ENCODE measurements at regions not wholly inside any gene's neighbourhood (a gene's known extent, or its start where the extent isn't known, plus 50 kb on each side); places are given as distances from the start of the nearest gene placed in this dataset.

GRCh38 chr20:52483382-52483781 is 291.8 kb upstream of the ZFP64 start:
- ATAC-seq (replicated peaks) (no peak), DNase-seq (no peak)
- Mint-ChIP-seq H3K27me3 (peaks cover 0 to 4% of the 10 kb centered on the region in 2 donors), H3K27ac (no peak overlapping the region), H3K4me1 (no peaks in the 10 kb centered on the region), H3K9me3 (peaks cover 2 to 4% of the 10 kb centered on the region in 2 donors), H3K4me3 (no peak overlapping the region), H3K36me3 (no peaks in the 10 kb centered on the region)

DNA sequence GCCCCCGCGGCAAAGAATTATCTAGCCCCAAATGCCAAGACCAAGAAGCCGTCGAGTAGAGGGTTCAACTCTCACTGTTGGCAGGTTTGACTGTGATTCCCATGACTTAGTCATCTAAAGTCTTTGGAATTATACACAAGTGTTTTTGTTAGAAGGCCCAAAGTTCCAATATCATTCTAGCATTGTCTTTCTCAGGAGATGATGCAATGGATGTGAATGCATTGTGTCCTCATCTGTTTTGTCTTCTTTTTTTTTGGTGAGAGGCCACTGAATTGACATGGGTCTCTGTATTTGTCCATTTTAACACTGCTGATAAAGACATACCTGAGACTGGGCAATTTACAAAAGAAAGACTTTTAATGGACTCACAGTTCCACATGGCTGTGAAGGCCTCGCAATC is 290.5 kb upstream of the ZFP64 start:
- no peak for DNase-seq
- H3K36me3 Mint-ChIP-seq, result no peaks in the 10 kb centered on the region

GRCh38 chr20:52481443-52481842 is 289.9 kb upstream of the ZFP64 start:
- H3K27ac Mint-ChIP-seq, result no peak overlapping the region
- DNase-seq, result no peak
- no peak for ATAC-seq (replicated peaks)
- no peak overlapping the region for H3K4me3 Mint-ChIP-seq
- peaks cover 2 to 4% of the 10 kb centered on the region in 2 donors for H3K9me3 Mint-ChIP-seq
- peaks cover 0 to 4% of the 10 kb centered on the region in 2 donors for H3K27me3 Mint-ChIP-seq
- no peaks in the 10 kb centered on the region for H3K36me3 Mint-ChIP-seq
- H3K4me1 Mint-ChIP-seq, result no peaks in the 10 kb centered on the region

More for the DNA sequence above, 290.5 kb upstream of the ZFP64 start:
- Mint-ChIP-seq H3K27ac (no peak overlapping the region), H3K4me3 (no peak overlapping the region), H3K27me3 (peaks cover 0 to 4% of the 10 kb centered on the region in 2 donors), H3K4me1 (no peaks in the 10 kb centered on the region), H3K9me3 (peaks cover 2 to 4% of the 10 kb centered on the region in 2 donors)
- ATAC-seq (replicated peaks), result no peak

GRCh38 chr20:52476074-52476750 is 284.6 kb upstream of the ZFP64 start:
- Mint-ChIP-seq H3K9me3 (peaks cover 2 to 4% of the 10 kb centered on the region in 2 donors), H3K4me3 (no peak overlapping the region), H3K36me3 (no peaks in the 10 kb centered on the region), H3K27ac (no peak overlapping the region), H3K27me3 (peaks cover 6 to 9% of the 10 kb centered on the region in 2 donors), H3K4me1 (no peaks in the 10 kb centered on the region)
- ATAC-seq (replicated peaks) (no peak), DNase-seq (no peak)

- Mint-ChIP-seq H3K27me3 (peaks cover 5 to 6% of the 10 kb centered on the region in 2 donors), H3K27ac (no peak overlapping the region), H3K36me3 (no peaks in the 10 kb centered on the region), H3K4me3 (no peak overlapping the region), H3K9me3 (no peaks in the 10 kb centered on the region), H3K4me1 (no peaks in the 10 kb centered on the region)
- ATAC-seq (replicated peaks), result no peak
- no peak for DNase-seq
Observed at GRCh38 chr20:52473186-52473585, 281.6 kb upstream of the ZFP64 start.

DNA sequence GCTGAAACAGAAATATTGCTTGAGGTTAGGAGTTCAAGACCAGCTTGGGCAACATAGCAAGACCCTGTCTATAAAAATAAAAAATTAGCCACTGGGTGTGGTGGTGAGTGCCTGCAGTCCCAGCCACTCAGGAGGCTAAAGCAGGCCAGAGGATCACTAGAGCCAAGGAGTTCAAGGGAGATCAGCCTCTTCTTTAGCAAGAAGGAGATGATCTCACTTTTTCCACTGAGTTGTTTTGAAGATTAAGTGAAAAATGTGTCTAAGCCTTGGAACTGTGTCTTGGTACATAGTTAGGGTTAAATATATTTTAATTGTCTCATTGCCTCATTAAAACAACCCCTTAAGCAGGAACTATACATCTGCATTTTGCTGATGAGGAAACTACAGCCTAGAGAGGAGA is 279.0 kb upstream of the ZFP64 start:
- H3K4me1 Mint-ChIP-seq, result no peaks in the 10 kb centered on the region
- no peak overlapping the region for H3K4me3 Mint-ChIP-seq
- H3K9me3 Mint-ChIP-seq, result peaks cover 0 to under 1% of the 10 kb centered on the region in 2 donors
- DNase-seq, result no peak
- H3K27ac Mint-ChIP-seq, result no peak overlapping the region
- peaks cover 5 to 6% of the 10 kb centered on the region in 2 donors for H3K27me3 Mint-ChIP-seq
- no peaks in the 10 kb centered on the region for H3K36me3 Mint-ChIP-seq
- ATAC-seq (replicated peaks), result no peak

DNA sequence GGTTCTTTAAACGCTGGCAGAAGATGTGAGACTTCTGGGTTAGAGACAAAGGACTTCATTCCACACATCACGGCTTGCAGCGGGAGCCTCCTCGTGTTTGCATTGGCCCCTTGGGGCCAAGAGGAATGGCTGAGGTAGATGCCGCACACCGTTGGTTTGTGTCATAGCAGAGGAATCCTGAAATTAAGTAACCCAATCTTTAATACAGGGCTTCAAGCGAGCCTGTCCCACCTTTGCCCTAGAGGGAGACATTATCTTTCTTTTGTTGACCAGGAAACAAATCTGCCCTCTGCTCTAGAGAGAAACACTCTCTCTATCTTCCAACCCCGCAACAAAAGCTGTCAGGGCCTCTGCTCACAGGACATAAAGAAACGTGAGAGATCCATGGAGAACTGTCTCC is 277.5 kb upstream of the ZFP64 start:
- Mint-ChIP-seq H3K36me3 (no peaks in the 10 kb centered on the region), H3K27ac (no peak overlapping the region), H3K4me3 (no peak overlapping the region), H3K4me1 (no peaks in the 10 kb centered on the region), H3K27me3 (peaks cover 6 to 13% of the 10 kb centered on the region in 2 donors), H3K9me3 (peaks cover 7 to 13% of the 10 kb centered on the region in 2 donors)
- no peak for DNase-seq
- no peak for ATAC-seq (replicated peaks)

DNA sequence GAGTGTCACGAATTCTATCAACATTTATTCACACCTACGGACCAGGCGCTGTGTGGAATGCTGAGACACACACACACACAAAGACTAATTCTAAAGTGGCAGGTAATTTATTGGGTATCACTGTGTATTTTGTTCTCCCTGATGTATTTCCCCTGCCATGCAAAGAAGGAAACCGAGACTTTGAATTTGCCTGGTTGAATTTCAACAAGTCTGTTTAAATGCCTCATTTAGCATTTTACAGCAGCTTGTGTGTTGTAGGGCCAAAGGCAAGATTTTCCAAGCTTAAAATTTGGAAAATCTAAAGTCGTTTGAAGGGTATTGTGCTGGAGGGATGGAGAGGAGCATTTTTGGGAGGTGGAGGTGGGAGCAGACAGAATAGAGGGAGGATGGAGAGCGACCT is 274.4 kb upstream of the ZFP64 start:
- Mint-ChIP-seq H3K4me1 (no peaks in the 10 kb centered on the region), H3K27ac (no peak overlapping the region), H3K27me3 (peaks cover 0 to 8% of the 10 kb centered on the region in 2 donors), H3K4me3 (no peak overlapping the region), H3K9me3 (peaks cover 7 to 13% of the 10 kb centered on the region in 2 donors), H3K36me3 (no peaks in the 10 kb centered on the region)
- ATAC-seq (replicated peaks), result no peak
- DNase-seq, result no peak

DNA sequence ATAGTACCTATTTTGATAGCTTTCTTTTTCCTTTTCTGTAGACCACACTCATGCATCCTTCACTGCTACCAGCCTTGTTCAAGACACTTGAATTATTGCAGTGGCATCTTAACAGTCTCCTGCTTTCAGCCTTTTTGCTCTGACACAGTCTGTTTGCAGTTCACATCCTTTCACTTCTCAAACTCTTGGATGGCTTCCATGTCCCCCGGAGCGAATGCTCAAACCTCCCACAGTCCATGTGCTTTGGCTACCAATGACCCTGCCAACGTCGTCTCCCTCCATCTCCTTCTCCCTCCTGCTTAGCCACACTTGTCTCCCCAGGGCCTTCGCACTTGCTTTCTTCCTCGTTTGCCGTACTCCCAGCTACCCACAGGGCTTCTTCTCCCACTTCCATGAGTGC is 270.0 kb upstream of the ZFP64 start:
- Mint-ChIP-seq H3K4me3 (no peak overlapping the region), H3K9me3 (peaks cover 15 to 19% of the 10 kb centered on the region in 2 donors), H3K4me1 (no peaks in the 10 kb centered on the region), H3K36me3 (no peaks in the 10 kb centered on the region), H3K27me3 (peaks cover 0 to 8% of the 10 kb centered on the region in 2 donors), H3K27ac (no peak overlapping the region)
- ATAC-seq (replicated peaks), result no peak
- no peak for DNase-seq

- Mint-ChIP-seq H3K4me1 (no peaks in the 10 kb centered on the region), H3K27ac (no peak overlapping the region), H3K27me3 (no peaks in the 10 kb centered on the region), H3K36me3 (no peaks in the 10 kb centered on the region), H3K4me3 (no peak overlapping the region), H3K9me3 (peaks cover 6 to 8% of the 10 kb centered on the region in 2 donors)
- ATAC-seq (replicated peaks) (no peak), DNase-seq (no peak)
Observed at GRCh38 chr20:52459150-52459549, 267.6 kb upstream of the ZFP64 start.

DNA sequence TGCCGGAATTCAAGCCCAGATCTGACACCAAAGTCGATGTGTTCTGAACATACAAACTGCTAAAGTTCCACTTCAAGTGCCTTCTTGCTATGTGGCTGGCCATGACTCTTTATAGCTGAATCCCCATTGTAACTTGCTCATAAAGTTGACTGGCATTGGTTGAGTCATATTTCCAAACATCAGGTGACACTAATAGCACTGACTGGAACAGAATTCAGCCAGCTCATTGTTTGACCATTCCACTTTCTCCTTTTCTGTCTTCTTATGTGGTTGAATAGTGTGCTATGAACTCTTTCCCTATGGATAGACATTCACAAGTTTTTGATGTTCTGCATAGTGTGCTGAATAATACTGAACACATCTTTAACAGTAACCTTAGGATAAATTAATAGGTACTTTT is 266.2 kb upstream of the ZFP64 start:
- Mint-ChIP-seq H3K27ac (no peak overlapping the region), H3K27me3 (peaks cover 0 to 4% of the 10 kb centered on the region in 2 donors), H3K4me1 (no peaks in the 10 kb centered on the region), H3K36me3 (no peaks in the 10 kb centered on the region), H3K4me3 (no peak overlapping the region), H3K9me3 (peaks cover 6 to 8% of the 10 kb centered on the region in 2 donors)
- ATAC-seq (replicated peaks) (no peak), DNase-seq (no peak)

DNA sequence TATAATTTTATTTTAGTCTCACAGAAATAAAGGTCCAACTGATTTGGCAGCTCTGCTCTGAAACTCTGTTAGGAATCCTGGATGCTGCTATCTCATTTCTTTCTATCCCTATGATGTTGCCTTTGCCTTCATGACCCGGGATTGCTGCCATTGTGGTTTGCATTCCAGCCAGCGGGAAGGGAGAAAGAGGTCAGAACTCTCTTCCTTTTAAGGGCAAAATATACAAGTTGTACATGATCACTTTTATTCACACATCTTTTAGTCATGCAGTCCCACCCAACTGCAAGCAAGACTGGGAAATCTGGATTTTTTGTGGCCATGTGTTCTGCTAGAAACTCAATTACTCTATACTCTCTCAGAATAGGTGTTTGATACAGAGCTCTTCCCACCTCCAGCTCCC is 263.1 kb upstream of the ZFP64 start:
- Mint-ChIP-seq H3K4me1 (no peaks in the 10 kb centered on the region), H3K4me3 (no peak overlapping the region), H3K27me3 (peaks cover 0 to 5% of the 10 kb centered on the region in 2 donors), H3K36me3 (no peaks in the 10 kb centered on the region), H3K27ac (no peak overlapping the region), H3K9me3 (peaks cover 4 to 6% of the 10 kb centered on the region in 2 donors)
- DNase-seq, result no peak
- no peak for ATAC-seq (replicated peaks)

DNA sequence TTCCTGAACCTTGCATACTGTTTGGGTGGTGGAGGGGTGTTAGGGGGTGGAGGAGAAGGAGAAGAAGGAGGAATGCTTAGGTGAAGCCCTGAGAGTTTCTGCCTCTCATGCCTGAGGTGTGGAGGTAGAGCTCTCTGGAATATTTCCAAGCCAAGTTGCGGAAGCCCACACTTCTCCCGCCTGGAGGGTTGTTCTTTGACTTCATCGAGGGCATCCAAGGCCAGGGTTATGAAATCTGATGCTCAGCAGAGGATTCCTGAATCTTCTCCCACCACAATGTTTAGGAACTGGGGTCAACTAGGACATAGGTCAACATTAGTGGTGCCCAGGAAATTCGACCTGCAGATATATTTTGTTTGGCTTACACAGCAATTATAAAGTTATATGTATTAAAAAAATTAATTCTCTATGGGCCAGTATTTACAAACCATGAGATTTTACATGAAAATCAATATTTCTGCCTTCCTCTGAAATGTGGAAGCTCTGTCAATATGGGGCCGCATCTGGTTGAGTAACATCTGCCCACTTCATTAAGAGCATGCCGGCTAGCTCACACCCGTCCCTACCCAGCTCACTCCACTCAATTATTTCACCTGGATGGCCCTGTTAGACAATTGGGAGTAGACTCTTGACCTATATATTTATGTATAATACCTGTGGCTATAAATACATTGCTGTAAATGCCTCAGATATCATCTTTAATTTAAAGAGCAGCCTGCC is 257.1 kb upstream of the ZFP64 start:
- Mint-ChIP-seq H3K36me3 (no peaks in the 10 kb centered on the region), H3K4me3 (no peak overlapping the region), H3K9me3 (no peaks in the 10 kb centered on the region), H3K27ac (no peak overlapping the region), H3K27me3 (peaks cover 0 to 5% of the 10 kb centered on the region in 2 donors), H3K4me1 (no peaks in the 10 kb centered on the region)
- ATAC-seq (replicated peaks) (no peak), DNase-seq (no peak)

GRCh38 chr20:52447225-52447551 is 255.6 kb upstream of the ZFP64 start:
- no peaks in the 10 kb centered on the region for H3K4me1 Mint-ChIP-seq
- H3K27me3 Mint-ChIP-seq, result no peaks in the 10 kb centered on the region
- DNase-seq (no peak), ATAC-seq (replicated peaks) (no peak)
- H3K9me3 Mint-ChIP-seq, result no peaks in the 10 kb centered on the region
- no peak overlapping the region for H3K27ac Mint-ChIP-seq
- H3K36me3 Mint-ChIP-seq, result no peaks in the 10 kb centered on the region
- H3K4me3 Mint-ChIP-seq, result no peak overlapping the region
